CD14-positive monocyte (primary cell): ENCODE measurements at regions not wholly inside any gene's neighbourhood (a gene's known extent, or its start where the extent isn't known, plus 50 kb on each side); places are given as distances from the start of the nearest gene placed in this dataset.
"Not testable (repeated sequence)": the region's sequence is repeated elsewhere in the genome, so short reads cannot be mapped to it uniquely, and the experiment has no call there.

Source experiments
- DNase-seq, 3 donors: peaks; one replicate each; pipeline ENCODE4 v3.0.0-alpha.2; 2011 to 2022
- H2AFZ ChIP-seq: 2 replicates; pipeline ENCODE4 v1.6.0; 2012; ENCODE audit warnings: mild to moderate bottlenecking, low read depth, low read length, inconsistent platforms; ENCODE audit not compliant: insufficient read depth, poor library complexity, severe bottlenecking
- H3K27ac ChIP-seq, 2 donors: 1 replicate in 1 of 2; 2 replicates in 1 of 2; pipeline ENCODE4 v1.5.1; 2012 to 2013; ENCODE audit warnings: low read length in 2 of 2, control low read depth in 1 of 2, inconsistent platforms in 1 of 2, low read depth in 1 of 2, mild to moderate bottlenecking in 1 of 2
- H3K27me3 ChIP-seq, 2 donors: one replicate each; pipeline versions ENCODE4 v1.6.0 to v1.6.1; 2011 to 2013; ENCODE audit warnings: low read length in 2 of 2; ENCODE audit not compliant: control insufficient read depth in 2 of 2, insufficient read depth in 2 of 2
- H3K36me3 ChIP-seq, 2 donors: replicated peaks in 1 of 2; 1 replicate in 1 of 2; 2 replicates in 1 of 2; pipeline versions ENCODE4 v1.5.1 to v1.6.1; 2012 to 2013; ENCODE audit warnings: low read length in 2 of 2, control low read depth in 1 of 2, inconsistent platforms in 1 of 2, mild to moderate bottlenecking in 1 of 2; ENCODE audit not compliant: insufficient read depth in 2 of 2, control insufficient read depth in 1 of 2
- H3K4me1 ChIP-seq, 2 donors: 1 replicate in 1 of 2; 2 replicates in 1 of 2; pipeline versions ENCODE4 v1.5.1 to v1.6.1; 2012 to 2013; ENCODE audit warnings: low read length in 2 of 2, control low read depth in 1 of 2, inconsistent platforms in 1 of 2, mild to moderate bottlenecking in 1 of 2, moderate library complexity in 1 of 2; ENCODE audit not compliant: insufficient read depth in 2 of 2, control insufficient read depth in 1 of 2
- H3K4me2 ChIP-seq: replicated peaks from 2 replicates; pipeline ENCODE3; 2012; ENCODE audit warnings: low read length, moderate library complexity, mild to moderate bottlenecking; ENCODE audit not compliant: poor library complexity, severe bottlenecking; ENCODE audit errors: extremely low read depth
- H3K4me3 ChIP-seq, 3 experiments: fragments of 200-600 bp in 1 of 3; sonication (generic) in 1 of 3; replicated peaks in 1 of 3; 1 replicate in 2 of 3; 2 replicates in 1 of 3; pipeline ENCODE4 v1.5.1; 2011 to 2013; ENCODE audit warnings: low read length in 3 of 3, mild to moderate bottlenecking in 3 of 3, control low read depth in 2 of 3, low read depth in 2 of 3, inconsistent platforms in 1 of 3, moderate library complexity in 1 of 3
- H3K79me2 ChIP-seq: 2 replicates; pipeline ENCODE4 v1.6.0; 2012; ENCODE audit warnings: mild to moderate bottlenecking, control low read depth, inconsistent platforms, low read length, moderate library complexity; ENCODE audit not compliant: insufficient read depth
- H3K9ac ChIP-seq: 2 replicates; pipeline ENCODE4 v1.6.0; 2017; ENCODE audit warnings: low read length, mild to moderate bottlenecking; ENCODE audit not compliant: insufficient read depth, poor library complexity, severe bottlenecking
- H3K9me3 ChIP-seq, 2 donors: replicated peaks in 1 of 2; 1 replicate in 1 of 2; 2 replicates in 1 of 2; pipeline versions ENCODE4 v1.5.1 to v1.6.1; 2012 to 2013; ENCODE audit warnings: low read length in 2 of 2, control low read depth in 1 of 2; ENCODE audit not compliant: control insufficient read depth in 1 of 2, insufficient read depth in 1 of 2
- H4K20me1 ChIP-seq: 2 replicates; pipeline ENCODE4 v1.6.0; 2012; ENCODE audit warnings: mild to moderate bottlenecking, low read length, control low read depth, moderate library complexity; ENCODE audit not compliant: insufficient read depth
- H3K27ac Mint-ChIP-seq, 7 donors: one replicate each; pipeline ENCODE4 v1.8.0; 2020; ENCODE audit warnings: mild to moderate bottlenecking in 7 of 7, mixed read lengths in 7 of 7, moderate library complexity in 6 of 7, inconsistent platforms in 2 of 7
- H3K27me3 Mint-ChIP-seq, 3 donors: one replicate each; pipeline ENCODE4 v1.8.0; 2021 to 2022; ENCODE audit warnings: low read depth in 3 of 3, mild to moderate bottlenecking in 3 of 3, mixed read lengths in 3 of 3, moderate library complexity in 3 of 3, inconsistent platforms in 1 of 3
- H3K36me3 Mint-ChIP-seq, 2 donors: one replicate each; pipeline ENCODE4 v1.8.0; 2020; ENCODE audit warnings: mixed read lengths in 2 of 2, inconsistent platforms in 1 of 2, mild to moderate bottlenecking in 1 of 2
- H3K4me1 Mint-ChIP-seq: one replicate; pipeline ENCODE4 v1.8.0; 2020; ENCODE audit warnings: mild to moderate bottlenecking, mixed read lengths
- H3K4me3 Mint-ChIP-seq, 2 donors: one replicate each; pipeline ENCODE4 v1.8.0; 2020; ENCODE audit warnings: mild to moderate bottlenecking in 2 of 2, mixed read lengths in 2 of 2, moderate library complexity in 1 of 2
- H3K9me3 Mint-ChIP-seq, 7 donors: one replicate each; pipeline ENCODE4 v1.8.0; 2020 to 2022; ENCODE audit warnings: mixed read lengths in 7 of 7, mild to moderate bottlenecking in 6 of 7, moderate library complexity in 6 of 7, inconsistent platforms in 2 of 7
- CTCF ChIP-seq: fragments of 200-600 bp; IDR thresholded peaks from one replicate; pipeline ENCODE4 v1.8.0; 2022; ENCODE audit warnings: antibody characterized with exemption, mild to moderate bottlenecking
- WGBS: methylation state at CpG from one replicate; pipeline ENCODE4 v1.1.5; 2013; ENCODE audit warnings: missing lambda C conversion rate; ENCODE audit not compliant: insufficient coverage; 5-methylcytosine and 5-hydroxymethylcytosine counted together
- intact Hi-C, 2 donors: fragments of 100-400 bp; cut with micrococcal nuclease; formaldehyde crosslinking; loops; one replicate each; pipeline versions ENCODE4 v1.15.0 to v1.15.1; 2023

- Histone ChIP-seq H3K27me3 (no peaks in the 10 kb centered on the region), H3K79me2 (no peaks in the 10 kb centered on the region), H4K20me1 (no peaks in the 10 kb centered on the region), H2AFZ (no peak overlapping the region), H3K4me3 (no peak overlapping the region), H3K4me1 (no peaks in the 10 kb centered on the region), H3K36me3 (peaks cover 0 to 7% of the 10 kb centered on the region in 2 donors), H3K9ac (no peak overlapping the region), H3K4me2 (no peak overlapping the region), H3K27ac (no peak overlapping the region), H3K9me3 (peaks cover 37 to 52% of the 10 kb centered on the region in 2 donors)
- Mint-ChIP-seq H3K4me3 (no peak overlapping the region), H3K36me3 (peaks cover 14 to 27% of the 10 kb centered on the region in 2 donors), H3K27me3 (peaks cover 0 to 1% (median 0%) of the 10 kb centered on the region in 3 donors), H3K27ac (no peak overlapping the region), H3K4me1 (no peaks in the 10 kb centered on the region), H3K9me3 (peaks cover 32 to 62% (median 50%) of the 10 kb centered on the region in 7 donors)
- intact Hi-C loops: no loop called here
- TF ChIP-seq CTCF: no peak
- DNase-seq: no peak
These were observed 82.2 kb upstream of the GMDS start for GRCh38 chr6:2327591-2327990.

GRCh38 chr6:2324166-2324953 lies 79.0 kb upstream of the GMDS start:
- no peaks in the 10 kb centered on the region for H3K4me1 Mint-ChIP-seq
- intact Hi-C loops: no loop called here
- H4K20me1 ChIP-seq: no peaks in the 10 kb centered on the region
- no peak overlapping the region for H3K4me2 ChIP-seq
- no peak overlapping the region for H3K9ac ChIP-seq
- DNase-seq: no peak
- H3K27ac ChIP-seq: no peak overlapping the region
- no peak overlapping the region for H3K4me3 ChIP-seq
- no peaks in the 10 kb centered on the region for H3K27me3 Mint-ChIP-seq
- peaks cover 41 to 42% of the 10 kb centered on the region in 2 donors for H3K9me3 ChIP-seq
- TF ChIP-seq CTCF: no peak
- H3K79me2 ChIP-seq: no peaks in the 10 kb centered on the region
- no peak overlapping the region for H2AFZ ChIP-seq
- H3K4me3 Mint-ChIP-seq: no peak overlapping the region
- H3K36me3 ChIP-seq: no peaks in the 10 kb centered on the region
- 100% methylated on average over 2 of the region's 2 CpGs for WGBS
- H3K9me3 Mint-ChIP-seq: peaks cover 39 to 63% (median 51%) of the 10 kb centered on the region in 7 donors
- no peaks in the 10 kb centered on the region for H3K27me3 ChIP-seq
- peaks cover 13 to 27% of the 10 kb centered on the region in 2 donors for H3K36me3 Mint-ChIP-seq
- H3K4me1 ChIP-seq: no peaks in the 10 kb centered on the region
- H3K27ac Mint-ChIP-seq: no peak overlapping the region

GRCh38 chr6:2317498-2317897 lies 72.1 kb upstream of the GMDS start:
- H3K79me2 ChIP-seq, H3K27ac ChIP-seq, H3K4me3 Mint-ChIP-seq, H3K27me3 ChIP-seq, H2AFZ ChIP-seq, H3K27me3 Mint-ChIP-seq, H3K4me2 ChIP-seq, H4K20me1 ChIP-seq, H3K9ac ChIP-seq, DNase-seq, H3K27ac Mint-ChIP-seq, H3K36me3 ChIP-seq, H3K4me1 ChIP-seq, H3K4me3 ChIP-seq, intact Hi-C loops, H3K4me1 Mint-ChIP-seq: not testable (repeated sequence)
- Mint-ChIP-seq H3K36me3 (peaks cover 9 to 24% of the 10 kb centered on the region in 2 donors), H3K9me3 (peaks cover 18 to 43% (median 31%) of the 10 kb centered on the region in 7 donors)
- 97% methylated on average over 6 of the region's 11 CpGs for WGBS
- H3K9me3 ChIP-seq: peaks cover 15 to 29% of the 10 kb centered on the region in 2 donors
